ENCODE measurements at regions not wholly inside any gene's neighbourhood (a gene's known extent, or its start where the extent isn't known, plus 50 kb on each side); places are given as distances from the start of the nearest gene placed in this dataset.
"Not testable (repeated sequence)": the region's sequence is repeated elsewhere in the genome, so short reads cannot be mapped to it uniquely, and the experiment has no call there.

- DNase-seq (ENCODE audit: low read depth in 3 of 3): no peak
Observed at GRCh38 chr3:153268564-153269279, 106.7 kb downstream of the RAP2B start.

- no peak for DNase-seq (ENCODE audit: low read depth in 3 of 3)
Observed at GRCh38 chr3:153269730-153270129, 107.7 kb downstream of the RAP2B start.

GRCh38 chr3:153273217-153273616 lies 111.2 kb downstream of the RAP2B start:
- DNase-seq (ENCODE audit: low read depth in 3 of 3): no peak

- no peak for DNase-seq (ENCODE audit: low read depth in 3 of 3)
Observed at GRCh38 chr3:153273767-153274435, 111.9 kb downstream of the RAP2B start.

GRCh38 chr3:153274561-153274960 lies 112.5 kb downstream of the RAP2B start:
- DNase-seq (ENCODE audit: low read depth in 3 of 3): no peak

GRCh38 chr3:153275514-153275913 lies 113.5 kb downstream of the RAP2B start:
- no peak for DNase-seq (ENCODE audit: low read depth in 3 of 3)

- no peak for DNase-seq (ENCODE audit: low read depth in 3 of 3)
Observed at GRCh38 chr3:153277029-153277428, 115.0 kb downstream of the RAP2B start.

- not testable (repeated sequence) for DNase-seq (ENCODE audit: low read depth in 3 of 3)
Observed at GRCh38 chr3:153281236-153281997, 119.4 kb downstream of the RAP2B start.

GRCh38 chr3:153282355-153282754 lies 120.3 kb downstream of the RAP2B start:
- no peak for DNase-seq (ENCODE audit: low read depth in 3 of 3)

GRCh38 chr3:153284282-153284938 lies 122.4 kb downstream of the RAP2B start:
- peak in 2 of 3 donors; percentile 12 for DNase-seq (ENCODE audit: low read depth in 3 of 3)

GRCh38 chr3:153285194-153285641 lies 123.2 kb downstream of the RAP2B start:
- DNase-seq (ENCODE audit: low read depth in 3 of 3): no peak

- DNase-seq (ENCODE audit: low read depth in 3 of 3): no peak
Observed at GRCh38 chr3:153285982-153286381, 124.0 kb downstream of the RAP2B start.

GRCh38 chr3:153287017-153287416 lies 125.0 kb downstream of the RAP2B start:
- DNase-seq (ENCODE audit: low read depth in 3 of 3): no peak

- DNase-seq (ENCODE audit: low read depth in 3 of 3): no peak
Observed at GRCh38 chr3:153289334-153289808, 127.3 kb downstream of the RAP2B start.

GRCh38 chr3:153290268-153291015 lies 128.4 kb downstream of the RAP2B start:
- no peak for DNase-seq (ENCODE audit: low read depth in 3 of 3)

- DNase-seq (ENCODE audit: low read depth in 3 of 3): no peak
Observed at GRCh38 chr3:153291059-153291685, 129.1 kb downstream of the RAP2B start.

GRCh38 chr3:153293265-153293664 lies 131.2 kb downstream of the RAP2B start:
- DNase-seq (ENCODE audit: low read depth in 3 of 3): no peak

- DNase-seq (ENCODE audit: low read depth in 3 of 3): no peak
Observed at GRCh38 chr3:153295901-153296300, 133.9 kb downstream of the RAP2B start.

- no peak for DNase-seq (ENCODE audit: low read depth in 3 of 3)
Observed at GRCh38 chr3:153305189-153305588, 143.2 kb downstream of the RAP2B start.

- no peak for DNase-seq (ENCODE audit: low read depth in 3 of 3)
Observed at GRCh38 chr3:153311541-153311940, 149.5 kb downstream of the RAP2B start.

Measured in stimulated activated CD4-positive, alpha-beta T cell treated with anti-CD3 and anti-CD28 coated beads, TNF-alpha, amount 100 ng/mL, for 48 hours (primary cell).